ENCODE measurements at regions not wholly inside any gene's neighbourhood (a gene's known extent, or its start where the extent isn't known, plus 50 kb on each side); places are given as distances from the start of the nearest gene placed in this dataset.

DNA sequence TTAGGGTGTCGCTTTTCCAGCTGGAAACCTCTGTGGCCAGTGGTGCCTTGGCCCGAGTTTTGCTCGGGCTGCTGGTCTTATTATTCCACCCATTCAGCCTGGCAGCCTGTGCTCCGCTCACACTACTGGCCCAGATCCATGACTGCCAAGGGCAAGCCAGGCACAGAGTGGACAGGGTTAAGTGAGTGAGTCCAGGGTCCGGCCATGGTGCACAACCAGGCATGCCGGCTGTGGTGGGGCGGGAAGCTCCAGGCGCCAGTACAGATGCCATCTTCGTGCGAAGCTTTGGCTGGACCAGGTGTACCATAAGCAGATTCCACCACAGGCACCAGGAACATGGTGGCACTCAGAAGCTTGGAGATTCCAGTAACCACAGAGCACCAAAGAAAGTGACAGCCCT lies 580.2 kb upstream of the FAM174A start:
- TF ChIP-seq, protein P1, sequence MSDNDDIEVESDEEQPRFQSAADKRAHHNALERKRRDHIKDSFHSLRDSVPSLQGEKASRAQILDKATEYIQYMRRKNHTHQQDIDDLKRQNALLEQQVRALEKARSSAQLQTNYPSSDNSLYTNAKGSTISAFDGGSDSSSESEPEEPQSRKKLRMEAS (CRISPR knock-in tag; IDR thresholded peaks at IDR 0.05), result no peak
- no peak for TF ChIP-seq CBFB (CRISPR knock-in tag; IDR thresholded peaks at IDR 0.05; ENCODE audit: low read depth)
- TF ChIP-seq, protein P2, sequence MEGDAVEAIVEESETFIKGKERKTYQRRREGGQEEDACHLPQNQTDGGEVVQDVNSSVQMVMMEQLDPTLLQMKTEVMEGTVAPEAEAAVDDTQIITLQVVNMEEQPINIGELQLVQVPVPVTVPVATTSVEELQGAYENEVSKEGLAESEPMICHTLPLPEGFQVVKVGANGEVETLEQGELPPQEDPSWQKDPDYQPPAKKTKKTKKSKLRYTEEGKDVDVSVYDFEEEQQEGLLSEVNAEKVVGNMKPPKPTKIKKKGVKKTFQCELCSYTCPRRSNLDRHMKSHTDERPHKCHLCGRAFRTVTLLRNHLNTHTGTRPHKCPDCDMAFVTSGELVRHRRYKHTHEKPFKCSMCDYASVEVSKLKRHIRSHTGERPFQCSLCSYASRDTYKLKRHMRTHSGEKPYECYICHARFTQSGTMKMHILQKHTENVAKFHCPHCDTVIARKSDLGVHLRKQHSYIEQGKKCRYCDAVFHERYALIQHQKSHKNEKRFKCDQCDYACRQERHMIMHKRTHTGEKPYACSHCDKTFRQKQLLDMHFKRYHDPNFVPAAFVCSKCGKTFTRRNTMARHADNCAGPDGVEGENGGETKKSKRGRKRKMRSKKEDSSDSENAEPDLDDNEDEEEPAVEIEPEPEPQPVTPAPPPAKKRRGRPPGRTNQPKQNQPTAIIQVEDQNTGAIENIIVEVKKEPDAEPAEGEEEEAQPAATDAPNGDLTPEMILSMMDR (IDR thresholded peaks at IDR 0.05), result no peak
- no peak for TF ChIP-seq SOX15 (CRISPR knock-in tag; IDR thresholded peaks at IDR 0.05)
- no peak for TF ChIP-seq NR1H2 (CRISPR knock-in tag; IDR thresholded peaks at IDR 0.05)
- no peak for TF ChIP-seq SP1 (CRISPR knock-in tag; conservative IDR thresholded peaks at IDR 0.05)
- TF ChIP-seq RELA (CRISPR knock-in tag; IDR thresholded peaks at IDR 0.05; ENCODE audit: borderline replicate concordance), result no peak
- no peak for TF ChIP-seq JUN (CRISPR knock-in tag; IDR thresholded peaks at IDR 0.05)
- no peak for TF ChIP-seq ETV6 (CRISPR knock-in tag; IDR thresholded peaks at IDR 0.05)
- TF ChIP-seq, protein P3, sequence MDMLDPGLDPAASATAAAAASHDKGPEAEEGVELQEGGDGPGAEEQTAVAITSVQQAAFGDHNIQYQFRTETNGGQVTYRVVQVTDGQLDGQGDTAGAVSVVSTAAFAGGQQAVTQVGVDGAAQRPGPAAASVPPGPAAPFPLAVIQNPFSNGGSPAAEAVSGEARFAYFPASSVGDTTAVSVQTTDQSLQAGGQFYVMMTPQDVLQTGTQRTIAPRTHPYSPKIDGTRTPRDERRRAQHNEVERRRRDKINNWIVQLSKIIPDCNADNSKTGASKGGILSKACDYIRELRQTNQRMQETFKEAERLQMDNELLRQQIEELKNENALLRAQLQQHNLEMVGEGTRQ (CRISPR knock-in tag; IDR thresholded peaks at IDR 0.05), result no peak
- TF ChIP-seq, protein P4, sequence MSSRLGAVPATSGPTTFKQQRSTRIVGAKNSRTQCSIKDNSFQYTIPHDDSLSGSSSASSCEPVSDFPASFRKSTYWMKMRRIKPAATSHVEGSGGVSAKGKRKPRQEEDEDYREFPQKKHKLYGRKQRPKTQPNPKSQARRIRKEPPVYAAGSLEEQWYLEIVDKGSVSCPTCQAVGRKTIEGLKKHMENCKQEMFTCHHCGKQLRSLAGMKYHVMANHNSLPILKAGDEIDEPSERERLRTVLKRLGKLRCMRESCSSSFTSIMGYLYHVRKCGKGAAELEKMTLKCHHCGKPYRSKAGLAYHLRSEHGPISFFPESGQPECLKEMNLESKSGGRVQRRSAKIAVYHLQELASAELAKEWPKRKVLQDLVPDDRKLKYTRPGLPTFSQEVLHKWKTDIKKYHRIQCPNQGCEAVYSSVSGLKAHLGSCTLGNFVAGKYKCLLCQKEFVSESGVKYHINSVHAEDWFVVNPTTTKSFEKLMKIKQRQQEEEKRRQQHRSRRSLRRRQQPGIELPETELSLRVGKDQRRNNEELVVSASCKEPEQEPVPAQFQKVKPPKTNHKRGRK (CRISPR knock-in tag; IDR thresholded peaks at IDR 0.05; ENCODE audit: borderline replicate concordance), result no peak
- TF ChIP-seq, protein P5, sequence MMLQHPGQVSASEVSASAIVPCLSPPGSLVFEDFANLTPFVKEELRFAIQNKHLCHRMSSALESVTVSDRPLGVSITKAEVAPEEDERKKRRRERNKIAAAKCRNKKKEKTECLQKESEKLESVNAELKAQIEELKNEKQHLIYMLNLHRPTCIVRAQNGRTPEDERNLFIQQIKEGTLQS (CRISPR knock-in tag; conservative IDR thresholded peaks at IDR 0.05), result no peak
- no peak for TF ChIP-seq NFYB (CRISPR knock-in tag; conservative IDR thresholded peaks at IDR 0.05; ENCODE audit: low read depth)

Data from WTC11 (cell line).